ENCODE measurements at regions not wholly inside any gene's neighbourhood (a gene's known extent, or its start where the extent isn't known, plus 50 kb on each side); places are given as distances from the start of the nearest gene placed in this dataset.

DNA sequence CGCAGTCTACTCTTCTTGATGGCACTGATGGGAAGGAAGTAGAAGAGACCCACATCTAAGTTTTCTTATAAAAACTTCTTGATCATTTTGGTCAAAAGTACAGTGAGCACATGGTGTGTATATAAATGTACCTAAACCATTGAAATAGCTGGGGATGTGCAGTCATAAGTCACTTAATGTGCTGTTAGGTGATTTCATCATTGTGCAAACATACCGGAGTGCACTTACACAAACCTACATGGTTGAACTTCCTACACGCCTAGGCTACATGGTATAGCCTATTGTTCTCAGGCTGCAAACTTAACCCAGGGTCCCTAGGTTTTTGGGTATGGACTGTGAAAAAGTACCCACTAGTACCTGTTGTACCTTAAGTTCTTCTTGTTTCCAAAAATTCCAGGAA, 123.3 kb upstream of the ZNF438 start:
- no peak for DNase-seq
- Mint-ChIP-seq H3K27ac (no peak overlapping the region), H3K9me3 (ENCODE audit: low read depth) (no peaks in the 10 kb centered on the region), H3K4me1 (no peaks in the 10 kb centered on the region), H3K36me3 (peaks cover 1% of the 10 kb centered on the region), H3K27me3 (no peaks in the 10 kb centered on the region), H3K4me3 (no peak overlapping the region)
- CTCF ChIA-PET: no interaction called here
- ATAC-seq: no peak

DNA sequence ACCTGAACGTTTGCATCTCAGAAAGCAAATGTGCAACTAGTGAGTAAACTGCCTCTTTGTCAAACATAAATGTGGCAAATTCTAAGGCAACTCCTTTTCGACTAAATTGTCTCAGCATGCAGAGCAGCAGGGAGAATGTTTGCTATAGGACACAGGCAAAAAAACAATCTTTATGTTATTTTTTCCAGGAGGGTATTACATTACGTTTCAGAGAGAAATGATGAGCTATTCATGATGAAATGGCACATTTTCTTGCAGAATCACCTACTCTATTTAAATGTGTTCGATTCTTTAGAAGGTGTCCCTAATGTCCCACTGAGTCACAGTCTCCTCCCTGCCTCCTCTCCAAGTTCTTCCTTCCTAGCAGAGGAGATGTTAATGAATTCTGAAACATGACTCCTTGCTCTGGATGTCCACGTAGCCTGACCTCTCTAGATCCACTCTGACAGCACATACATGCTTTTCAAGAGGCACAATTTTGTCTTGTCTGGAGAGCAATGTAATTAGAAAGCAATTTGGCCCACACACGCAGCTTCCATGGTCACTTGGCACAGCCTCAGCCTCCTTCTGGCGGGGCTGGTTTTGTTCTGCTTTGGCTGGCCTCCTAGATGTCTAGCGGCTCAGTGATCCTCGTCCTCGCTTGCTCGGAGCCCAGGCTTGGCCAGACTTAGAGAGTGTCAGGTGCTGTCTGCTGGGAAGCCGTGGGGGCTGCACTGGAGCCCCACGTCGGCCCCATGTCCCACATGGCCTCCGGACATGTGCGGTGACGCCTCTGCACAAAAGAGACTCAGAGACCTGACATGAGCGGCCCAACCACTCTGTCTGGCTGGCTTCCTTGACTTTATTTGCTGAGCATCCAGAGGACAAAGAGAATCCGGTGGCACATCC, 125.7 kb upstream of the ZNF438 start:
- H3K9me3 Mint-ChIP-seq (ENCODE audit: low read depth): no peaks in the 10 kb centered on the region
- H3K27ac Mint-ChIP-seq: no peak overlapping the region
- no peak for ATAC-seq
- CTCF ChIA-PET: interaction anchor here (0.6 kb wide), 1 partner anchor 69 kb away, joined by 3 read pairs; no protein-coding TSS in a partner anchor
- peaks cover 4% of the 10 kb centered on the region for H3K27me3 Mint-ChIP-seq
- peaks cover 1% of the 10 kb centered on the region for H3K36me3 Mint-ChIP-seq
- DNase-seq: no peak
- H3K4me3 Mint-ChIP-seq: no peak overlapping the region
- H3K4me1 Mint-ChIP-seq: no peaks in the 10 kb centered on the region

GRCh38 chr10:31158011-31158658, 126.5 kb upstream of the ZNF438 start:
- ATAC-seq (no peak), DNase-seq (no peak)
- peaks cover 4% of the 10 kb centered on the region for H3K27me3 Mint-ChIP-seq
- H3K27ac Mint-ChIP-seq: no peak overlapping the region
- CTCF ChIA-PET: no interaction called here
- no peak overlapping the region for H3K4me3 Mint-ChIP-seq
- peaks cover 1% of the 10 kb centered on the region for H3K36me3 Mint-ChIP-seq
- no peaks in the 10 kb centered on the region for H3K9me3 Mint-ChIP-seq (ENCODE audit: low read depth)
- H3K4me1 Mint-ChIP-seq: no peaks in the 10 kb centered on the region

- CTCF ChIA-PET: no interaction called here
- no peaks in the 10 kb centered on the region for H3K4me1 Mint-ChIP-seq
These were observed 134.9 kb upstream of the ZNF438 start for GRCh38 chr10:31166606-31167005.

GRCh38 chr10:31170636-31171035, 139.0 kb upstream of the ZNF438 start:
- CTCF ChIA-PET: no interaction called here

More at GRCh38 chr10:31166606-31167005, 134.9 kb upstream of the ZNF438 start:
- ATAC-seq: no peak
- no peak for DNase-seq
- peaks cover 2% of the 10 kb centered on the region for H3K9me3 Mint-ChIP-seq (ENCODE audit: low read depth)
- no peaks in the 10 kb centered on the region for H3K36me3 Mint-ChIP-seq
- no peak overlapping the region for H3K27ac Mint-ChIP-seq
- no peak overlapping the region for H3K4me3 Mint-ChIP-seq
- peaks cover 16% of the 10 kb centered on the region for H3K27me3 Mint-ChIP-seq

GRCh38 chr10:31171402-31172083, 139.9 kb upstream of the ZNF438 start:
- no peak overlapping the region for H3K27ac Mint-ChIP-seq
- H3K4me3 Mint-ChIP-seq: no peak overlapping the region
- H3K9me3 Mint-ChIP-seq (ENCODE audit: low read depth): peaks cover 14% of the 10 kb centered on the region
- no peak for DNase-seq
- H3K4me1 Mint-ChIP-seq: no peaks in the 10 kb centered on the region
- peaks cover 9% of the 10 kb centered on the region for H3K36me3 Mint-ChIP-seq
- CTCF ChIA-PET: no interaction called here
- H3K27me3 Mint-ChIP-seq: peaks cover 18% of the 10 kb centered on the region
- no peak for ATAC-seq

More at GRCh38 chr10:31170636-31171035, 139.0 kb upstream of the ZNF438 start:
- no peak overlapping the region for H3K4me3 Mint-ChIP-seq
- H3K27ac Mint-ChIP-seq: no peak overlapping the region
- peaks cover 7% of the 10 kb centered on the region for H3K36me3 Mint-ChIP-seq
- H3K9me3 Mint-ChIP-seq (ENCODE audit: low read depth): peaks cover 12% of the 10 kb centered on the region
- DNase-seq (no peak), ATAC-seq (no peak)
- peaks cover 20% of the 10 kb centered on the region for H3K27me3 Mint-ChIP-seq
- no peaks in the 10 kb centered on the region for H3K4me1 Mint-ChIP-seq

DNA sequence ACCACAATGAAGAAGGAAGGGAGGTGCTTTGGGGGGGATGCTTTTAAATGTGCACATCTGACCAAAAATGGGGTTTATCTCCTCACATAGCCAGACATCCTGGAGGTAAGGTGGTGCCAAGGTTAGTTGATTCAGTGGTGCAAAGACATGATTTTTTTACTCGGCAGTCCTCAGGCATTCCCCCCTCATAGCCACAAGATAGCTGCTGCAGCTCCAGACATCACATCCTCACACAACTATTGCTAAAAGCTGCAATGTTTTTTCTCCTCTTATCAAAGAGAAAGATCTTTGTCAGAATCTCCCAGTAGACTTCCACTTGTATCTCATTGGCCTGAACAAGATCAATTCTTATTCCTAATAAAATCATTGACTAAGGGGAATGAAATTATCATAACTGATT, 141.3 kb upstream of the ZNF438 start:
- no peak overlapping the region for H3K27ac Mint-ChIP-seq

DNA sequence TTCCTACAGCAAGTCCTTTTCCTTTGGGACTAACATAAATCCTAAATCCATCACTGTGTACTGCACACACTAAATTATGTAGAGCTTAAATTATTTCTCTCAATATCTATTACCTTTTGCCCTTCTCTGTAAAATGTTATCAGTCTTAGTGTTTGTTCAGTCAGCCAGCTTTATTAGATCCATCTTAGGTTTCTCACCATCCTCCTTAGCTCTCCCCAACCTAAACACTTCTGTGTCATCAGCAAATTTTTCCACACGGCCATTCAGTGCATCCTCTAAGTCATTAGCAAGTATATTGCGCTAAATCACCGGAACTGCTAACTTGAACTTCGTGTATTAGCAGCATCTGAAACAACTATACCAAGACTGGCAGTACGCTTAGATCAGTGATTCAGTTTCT, 142.1 kb upstream of the ZNF438 start:
- ATAC-seq (no peak), DNase-seq (no peak)
- no peak overlapping the region for H3K4me3 Mint-ChIP-seq
- H3K4me1 Mint-ChIP-seq: no peaks in the 10 kb centered on the region
- CTCF ChIA-PET: no interaction called here
- peaks cover 9% of the 10 kb centered on the region for H3K36me3 Mint-ChIP-seq
- no peak overlapping the region for H3K27ac Mint-ChIP-seq
- H3K9me3 Mint-ChIP-seq (ENCODE audit: low read depth): peaks cover 14% of the 10 kb centered on the region
- H3K27me3 Mint-ChIP-seq: peaks cover 12% of the 10 kb centered on the region

More for the DNA sequence above, 141.3 kb upstream of the ZNF438 start:
- H3K4me3 Mint-ChIP-seq: no peak overlapping the region
- H3K9me3 Mint-ChIP-seq (ENCODE audit: low read depth): peaks cover 14% of the 10 kb centered on the region
- CTCF ChIA-PET: no interaction called here
- peaks cover 12% of the 10 kb centered on the region for H3K27me3 Mint-ChIP-seq
- DNase-seq (no peak), ATAC-seq (no peak)
- H3K4me1 Mint-ChIP-seq: no peaks in the 10 kb centered on the region
- peaks cover 9% of the 10 kb centered on the region for H3K36me3 Mint-ChIP-seq

GRCh38 chr10:31179091-31179680, 139.8 kb upstream of the ZEB1 start:
- H3K9me3 Mint-ChIP-seq (ENCODE audit: low read depth): peaks cover 9% of the 10 kb centered on the region
- peaks cover 9% of the 10 kb centered on the region for H3K36me3 Mint-ChIP-seq
- no peak for ATAC-seq
- CTCF ChIA-PET: no interaction called here
- no peaks in the 10 kb centered on the region for H3K4me1 Mint-ChIP-seq
- H3K27ac Mint-ChIP-seq: no peak overlapping the region
- peaks cover 18% of the 10 kb centered on the region for H3K27me3 Mint-ChIP-seq
- DNase-seq: no peak
- no peak overlapping the region for H3K4me3 Mint-ChIP-seq

GRCh38 chr10:31186225-31187000, 132.6 kb upstream of the ZEB1 start:
- no peaks in the 10 kb centered on the region for H3K9me3 Mint-ChIP-seq (ENCODE audit: low read depth)
- peaks cover 12% of the 10 kb centered on the region for H3K27me3 Mint-ChIP-seq
- ATAC-seq (no peak), DNase-seq (no peak)
- no peaks in the 10 kb centered on the region for H3K4me1 Mint-ChIP-seq
- H3K27ac Mint-ChIP-seq: no peak overlapping the region
- no peak overlapping the region for H3K4me3 Mint-ChIP-seq
- no peaks in the 10 kb centered on the region for H3K36me3 Mint-ChIP-seq
- CTCF ChIA-PET: no interaction called here

DNA sequence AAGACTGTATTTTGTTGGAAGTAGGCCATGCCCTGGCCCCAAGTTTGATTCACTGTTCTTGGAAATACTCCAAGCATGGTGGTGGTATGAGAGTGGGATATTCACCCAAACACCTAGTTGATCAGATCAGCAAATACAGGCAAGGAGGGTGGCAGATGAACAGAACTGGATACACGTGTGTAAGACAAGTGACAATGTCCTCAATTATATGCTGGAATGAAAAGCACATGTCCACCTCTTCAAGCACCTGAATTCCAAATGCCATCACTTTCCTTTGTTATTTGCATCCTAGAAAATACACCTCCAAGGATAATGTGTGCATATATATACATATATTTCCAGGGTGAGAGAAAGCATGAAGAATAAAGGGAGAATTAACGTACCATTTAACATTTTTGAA, 131.8 kb upstream of the ZEB1 start:
- ATAC-seq (no peak), DNase-seq (no peak)
- H3K36me3 Mint-ChIP-seq: no peaks in the 10 kb centered on the region
- H3K27me3 Mint-ChIP-seq: peaks cover 9% of the 10 kb centered on the region
- H3K27ac Mint-ChIP-seq: no peak overlapping the region
- no peaks in the 10 kb centered on the region for H3K9me3 Mint-ChIP-seq (ENCODE audit: low read depth)
- CTCF ChIA-PET: no interaction called here
- H3K4me3 Mint-ChIP-seq: no peak overlapping the region
- H3K4me1 Mint-ChIP-seq: no peaks in the 10 kb centered on the region

DNA sequence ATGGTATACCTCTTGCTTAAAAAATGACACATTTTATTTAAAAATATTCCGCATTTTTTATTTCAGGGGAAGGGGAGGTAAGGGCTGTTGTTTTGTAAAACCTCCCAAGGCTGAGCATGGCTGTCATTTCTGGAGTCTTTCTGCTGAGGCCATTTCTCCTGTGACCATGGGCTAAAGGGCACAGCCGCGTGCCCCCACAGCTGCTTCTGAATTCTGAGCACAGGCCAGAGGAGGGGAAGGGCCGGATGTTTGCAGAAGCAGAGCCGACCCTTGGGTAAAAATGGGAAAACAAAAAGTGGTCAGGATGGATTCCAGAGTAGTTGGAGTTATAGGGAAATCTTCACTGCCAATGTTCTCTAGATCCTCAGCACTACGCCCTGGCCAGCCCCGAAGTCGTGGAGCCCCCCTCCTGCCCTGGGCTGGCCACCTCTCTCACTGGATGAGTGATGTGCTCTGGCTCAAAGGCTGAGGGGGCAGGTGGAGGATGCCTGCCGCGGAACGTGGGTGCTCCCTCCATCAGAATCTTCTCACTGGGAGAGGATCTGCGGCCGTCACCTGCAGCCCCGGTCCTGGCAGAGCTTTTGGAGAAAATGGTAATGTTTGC, 131.3 kb upstream of the ZEB1 start:
- no peak overlapping the region for H3K27ac Mint-ChIP-seq
- H3K9me3 Mint-ChIP-seq (ENCODE audit: low read depth): no peaks in the 10 kb centered on the region
- no peaks in the 10 kb centered on the region for H3K36me3 Mint-ChIP-seq
- ATAC-seq: no peak
- H3K4me1 Mint-ChIP-seq: no peaks in the 10 kb centered on the region
- H3K4me3 Mint-ChIP-seq: no peak overlapping the region
- H3K27me3 Mint-ChIP-seq: peaks cover 9% of the 10 kb centered on the region
- DNase-seq: no peak
- CTCF ChIA-PET: no interaction called here

Measured in activated CD8-positive, alpha-beta memory T cell treated with anti-CD3 and anti-CD28 coated beads, Interleukin-2, amount 10 ng/mL, durations not matched to agents 7 days and 5 days (primary cell).